Activated CD4-positive, alpha-beta T cell treated with anti-CD3 and anti-CD28 coated beads, Interleukin-2, amount 50 U/mL, for 24 hours (primary cell): ENCODE measurements at regions not wholly inside any gene's neighbourhood (a gene's known extent, or its start where the extent isn't known, plus 50 kb on each side); places are given as distances from the start of the nearest gene placed in this dataset.

ENCODE experiments used
- DNase-seq, 2 donors: peaks; one replicate each; pipeline ENCODE4 v3.0.0-alpha.2; 2020; ENCODE audit warnings: low read depth in 1 of 2, low spot score in 1 of 2

DNA sequence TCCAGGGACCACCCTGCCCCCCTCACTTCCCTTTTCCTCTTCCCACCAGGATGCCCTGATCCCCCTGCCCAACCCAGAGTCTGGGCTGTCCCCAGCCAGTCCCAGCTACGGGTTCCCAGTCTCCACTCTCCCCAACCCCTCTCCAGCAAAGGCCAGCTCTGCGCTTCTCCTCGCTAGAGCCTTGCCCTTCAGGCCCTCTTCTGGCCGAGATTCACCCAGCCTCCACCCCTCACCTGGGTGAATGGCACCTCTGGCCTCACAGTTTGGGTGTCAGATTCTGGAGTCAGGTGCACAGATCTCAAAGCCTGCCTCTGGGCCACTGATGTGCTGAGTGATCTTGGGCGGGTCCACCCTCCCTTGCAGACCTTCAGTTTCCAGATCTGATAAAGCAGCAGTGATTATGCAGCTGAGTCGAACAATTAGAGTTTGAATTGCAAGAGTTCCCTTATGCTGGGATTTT, 185.6 kb upstream of the TNRC6C start:
- no peak for DNase-seq

GRCh38 chr17:77774182-77774581, 184.3 kb upstream of the TNRC6C start:
- no peak for DNase-seq

GRCh38 chr17:77778636-77779489, 179.6 kb upstream of the TNRC6C start:
- no peak for DNase-seq

DNA sequence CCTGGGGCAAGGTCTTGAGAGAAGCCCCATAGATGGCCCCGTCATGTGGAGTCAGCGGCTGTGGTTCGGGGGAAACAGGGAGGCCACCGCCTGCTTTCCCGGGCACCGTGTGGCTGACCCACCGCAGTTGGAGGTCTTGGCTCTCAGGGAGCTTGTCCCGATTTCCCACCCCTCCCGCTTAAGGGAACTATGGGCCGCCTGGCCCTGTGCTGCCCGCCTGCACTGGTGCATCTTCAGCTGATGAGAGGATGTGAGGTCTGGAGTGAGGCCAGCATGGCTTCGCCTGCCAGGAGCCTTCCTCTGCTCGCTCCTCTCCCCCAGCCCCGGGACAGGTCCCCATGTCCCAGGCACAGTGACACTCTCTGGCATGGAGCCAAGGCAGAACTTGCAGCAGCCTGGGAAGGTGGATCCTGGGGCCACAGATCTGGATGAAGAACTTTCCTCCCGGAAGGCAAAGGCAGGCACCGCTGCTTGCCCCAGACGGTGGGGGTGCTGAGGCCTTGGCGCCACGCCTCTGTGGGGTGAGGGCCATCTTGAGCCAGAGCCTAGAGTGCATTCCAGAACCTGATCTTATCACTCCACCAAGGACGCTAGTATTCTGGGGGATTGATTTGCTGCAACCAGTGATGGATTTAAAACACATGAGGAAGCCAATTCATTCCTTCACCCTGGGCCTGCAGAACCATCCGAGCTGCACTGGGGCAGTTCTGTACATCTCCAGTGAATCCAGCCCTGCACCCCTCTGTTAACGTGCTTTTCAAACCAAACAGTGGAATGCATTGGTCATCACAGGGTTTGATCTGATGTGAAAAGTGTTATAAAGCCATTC, 178.6 kb upstream of the TNRC6C start:
- no peak for DNase-seq

GRCh38 chr17:77781536-77781935, 177.0 kb upstream of the TNRC6C start:
- no peak for DNase-seq

GRCh38 chr17:77782201-77782600, 176.3 kb upstream of the TNRC6C start:
- no peak for DNase-seq

DNA sequence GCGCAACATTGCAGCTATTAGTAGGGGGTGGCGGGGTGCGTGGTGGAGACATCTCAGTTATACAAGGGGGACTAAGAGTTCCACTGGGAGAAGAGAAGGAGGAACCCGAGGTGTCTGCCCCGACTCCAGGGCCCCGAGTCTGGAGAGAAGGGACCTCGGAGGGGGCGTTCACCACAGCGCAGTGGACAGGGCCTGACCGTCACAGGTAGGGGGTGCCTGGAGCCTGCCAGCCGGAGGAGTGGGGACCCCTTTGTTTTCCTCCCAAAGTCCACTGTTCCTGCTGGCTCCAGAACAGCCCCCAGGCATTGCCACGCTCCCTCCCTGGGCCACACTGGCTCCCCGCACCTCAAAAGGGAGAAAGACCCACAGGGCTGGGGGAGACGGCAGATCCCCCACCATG, 175.9 kb upstream of the TNRC6C start:
- DNase-seq: no peak

DNA sequence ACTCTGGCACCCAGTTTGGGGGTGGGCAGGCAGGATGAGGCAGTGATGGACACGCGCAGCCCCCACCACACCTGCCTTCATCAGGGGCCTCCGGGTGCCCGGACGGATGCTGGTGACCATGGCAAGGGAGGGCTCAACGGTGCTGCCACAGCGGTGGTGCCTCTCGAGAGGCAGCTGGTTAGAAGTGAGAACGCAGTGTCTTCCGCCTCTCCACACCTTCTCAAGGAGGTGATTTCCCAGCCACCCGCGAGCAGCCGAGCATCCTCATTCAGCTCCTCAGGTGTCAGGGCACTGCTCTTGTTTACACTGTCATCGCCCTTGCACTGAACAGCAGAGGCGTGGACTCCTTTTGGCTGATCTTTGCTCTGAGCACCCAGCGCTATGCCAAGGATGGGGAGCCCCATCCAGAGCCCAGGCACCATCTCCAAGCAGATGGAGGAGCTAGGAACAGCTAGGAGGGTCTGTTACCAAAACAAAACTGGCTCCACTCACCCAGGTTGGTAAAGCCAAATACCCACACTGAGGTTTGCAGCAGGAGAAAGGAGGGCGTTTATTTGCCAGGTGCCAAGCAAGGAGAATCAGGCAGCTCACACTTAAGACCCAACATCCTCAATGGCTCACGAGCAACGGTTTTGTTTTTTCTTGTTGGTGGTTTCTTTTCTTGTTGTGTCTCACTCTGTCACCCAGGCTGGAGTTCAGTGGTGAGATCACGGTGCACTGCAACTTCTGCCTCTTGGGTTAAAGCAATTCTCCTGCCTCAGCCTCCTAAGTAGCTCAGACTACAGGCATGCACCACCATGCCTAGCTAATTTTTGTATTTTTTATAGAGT, 174.3 kb upstream of the TNRC6C start:
- DNase-seq: peak; percentile 13 to 50

GRCh38 chr17:77785312-77785905, 173.1 kb upstream of the TNRC6C start:
- no peak for DNase-seq

- no peak for DNase-seq
Observed at GRCh38 chr17:77786090-77786489, 172.4 kb upstream of the TNRC6C start.

DNA sequence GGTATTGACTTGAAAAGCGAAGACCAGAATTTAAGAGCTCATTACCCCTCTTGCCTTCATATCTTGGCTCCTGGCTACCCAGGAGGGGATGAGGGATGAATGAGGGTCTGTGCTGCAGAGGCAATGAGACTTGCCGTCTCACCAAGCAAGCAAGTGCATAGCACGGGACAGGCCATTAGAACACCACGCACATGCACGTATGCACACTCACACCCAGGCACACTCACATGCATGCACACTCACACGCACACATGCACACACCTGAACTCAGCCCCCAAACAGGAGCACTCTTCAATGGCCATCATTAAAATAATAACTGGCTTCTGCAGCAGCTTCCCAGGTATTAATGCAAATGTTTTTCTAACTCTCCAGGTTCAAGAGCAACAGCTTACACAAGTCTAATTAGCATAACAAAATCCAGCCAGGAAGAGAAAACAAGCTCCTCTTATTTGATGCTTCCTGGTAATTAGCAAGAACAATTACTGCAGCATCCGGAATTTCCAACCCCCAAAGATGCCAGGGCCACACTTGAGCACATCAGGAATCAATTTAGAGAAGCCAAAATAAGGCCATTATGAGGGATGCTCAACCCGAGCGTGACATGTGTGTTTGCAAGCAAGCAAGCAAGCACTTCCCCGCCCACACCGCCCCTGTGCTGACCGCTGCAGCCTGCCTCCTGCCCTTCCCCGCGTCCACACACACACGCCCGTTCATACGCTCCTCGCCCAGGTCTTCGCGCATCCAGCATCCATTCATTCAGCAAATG, 171.6 kb upstream of the TNRC6C start:
- no peak for DNase-seq

GRCh38 chr17:77790143-77790829, 168.2 kb upstream of the TNRC6C start:
- DNase-seq: no peak

- no peak for DNase-seq
Observed at GRCh38 chr17:77792626-77793025, 165.9 kb upstream of the TNRC6C start.

GRCh38 chr17:77793146-77793970, 165.1 kb upstream of the TNRC6C start:
- DNase-seq: no peak

DNA sequence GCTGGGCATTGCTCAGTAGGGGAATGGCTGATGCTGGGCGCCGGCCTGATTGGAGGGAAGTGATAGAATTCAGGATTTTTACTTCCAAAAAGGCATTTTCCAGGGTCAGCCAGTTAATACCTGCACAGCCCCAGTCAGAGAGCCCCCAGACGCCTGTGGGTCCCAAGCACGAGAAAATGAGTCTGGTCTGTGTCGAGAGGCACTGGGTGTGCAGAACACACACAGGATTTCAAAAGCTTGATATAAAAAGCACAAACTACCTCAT, 164.6 kb upstream of the TNRC6C start:
- DNase-seq: no peak

DNA sequence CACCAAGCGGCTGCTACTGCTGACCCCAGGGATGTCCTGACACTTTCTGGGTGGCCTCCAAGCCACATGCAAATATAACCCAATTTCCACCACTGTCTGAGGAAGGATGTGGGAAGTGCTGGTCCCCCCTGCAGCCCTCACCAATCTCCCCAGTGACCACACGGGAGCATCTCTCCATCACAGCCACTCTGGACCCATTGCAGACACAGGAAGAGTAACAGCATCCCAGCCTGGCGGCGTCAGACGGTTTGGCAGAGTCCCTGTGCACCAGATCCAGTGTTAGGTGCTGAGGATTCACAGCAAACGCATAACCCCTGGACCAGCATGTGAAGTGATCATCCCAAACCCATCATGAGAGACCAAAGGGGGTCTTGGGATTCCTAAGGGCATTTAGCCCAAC, 163.7 kb upstream of the TNRC6C start:
- no peak for DNase-seq

DNA sequence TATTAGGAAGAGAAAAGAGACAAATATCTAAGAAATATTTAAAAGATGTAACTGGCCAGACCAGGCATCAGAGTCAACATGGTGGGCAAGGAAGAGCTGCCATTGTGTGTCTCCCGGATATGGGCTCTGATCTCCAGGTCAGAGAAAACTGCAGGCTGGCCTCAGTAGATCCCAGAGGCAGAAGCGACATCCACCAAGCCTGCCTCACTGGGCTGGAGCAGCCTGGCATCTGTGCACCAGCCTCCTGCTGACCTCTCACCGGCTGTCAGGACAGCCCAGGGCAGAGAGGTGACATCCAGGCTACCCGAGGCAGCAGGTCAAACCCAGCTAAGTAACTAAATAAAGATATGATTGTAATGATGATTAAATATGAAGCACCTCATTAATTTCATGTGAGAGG, 162.8 kb upstream of the TNRC6C start:
- DNase-seq: no peak

DNA sequence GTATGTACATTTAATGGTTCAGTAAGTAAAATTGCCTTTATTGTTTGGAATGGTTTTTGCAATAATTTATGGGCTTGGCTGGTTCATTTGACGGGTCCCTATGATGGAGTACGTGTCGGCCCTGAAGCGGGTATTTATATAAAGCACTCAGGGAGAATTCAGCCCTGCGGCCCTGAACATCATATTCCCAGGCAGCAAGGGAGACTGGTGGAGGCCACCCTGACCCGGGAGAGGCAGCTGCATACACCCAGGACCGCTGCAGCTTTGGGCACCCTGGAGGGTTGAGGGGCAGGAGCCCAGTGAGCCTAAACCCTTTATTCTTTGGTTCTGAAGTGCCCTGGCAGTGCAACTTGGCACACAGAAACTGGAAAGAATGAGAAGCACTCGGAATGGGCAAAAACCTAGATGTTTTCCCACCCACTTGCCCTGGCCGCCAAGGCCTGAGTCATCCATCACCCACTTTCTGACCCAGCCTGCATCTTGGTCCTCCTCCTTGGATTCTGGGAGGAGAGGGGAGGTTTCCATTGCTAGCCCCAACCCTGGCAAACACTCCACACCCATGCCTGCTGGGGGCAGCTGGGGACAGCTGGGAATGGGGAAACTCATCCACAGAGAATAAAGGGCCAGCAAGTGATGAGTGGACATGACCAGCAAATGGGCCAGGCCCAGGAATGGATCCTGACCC, 162.2 kb upstream of the TNRC6C start:
- no peak for DNase-seq
